T-helper 1 cell (primary cell): ENCODE measurements at regions not wholly inside any gene's neighbourhood (a gene's known extent, or its start where the extent isn't known, plus 50 kb on each side); places are given as distances from the start of the nearest gene placed in this dataset.

Experiments used
- DNase-seq, 5 donors: peaks; one replicate each; pipeline ENCODE4 v3.0.0-alpha.2; 2012 to 2020

GRCh38 chr2:220293966-220294365 is 666.5 kb downstream of the SLC4A3 start:
- DNase-seq: no peak

- DNase-seq: no peak
Observed at GRCh38 chr2:220296174-220296573, 668.7 kb downstream of the SLC4A3 start.

- no peak for DNase-seq
Observed at GRCh38 chr2:220297093-220297492, 669.7 kb downstream of the SLC4A3 start.

DNA sequence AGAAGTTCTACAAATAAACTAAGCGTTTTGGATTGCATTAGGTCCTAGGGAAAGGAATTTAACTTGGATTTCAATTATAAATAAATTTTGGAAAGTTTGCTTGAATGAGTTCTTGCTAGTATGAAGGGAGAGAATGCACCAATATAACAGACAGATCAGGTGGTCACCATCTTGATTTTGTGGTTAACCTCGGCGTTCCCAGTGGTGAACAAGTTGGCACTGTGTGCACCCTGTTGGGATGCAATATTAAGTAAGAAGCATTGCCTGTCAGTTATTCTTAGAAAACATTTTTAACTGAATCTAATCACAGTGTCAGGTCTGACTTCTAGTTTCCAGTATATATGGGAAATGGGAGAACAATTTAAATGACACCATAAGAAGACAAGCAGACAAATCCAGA is 673.4 kb downstream of the SLC4A3 start:
- DNase-seq: no peak

GRCh38 chr2:220302756-220303155 is 675.3 kb downstream of the SLC4A3 start:
- DNase-seq: no peak

- no peak for DNase-seq
Observed at GRCh38 chr2:220309215-220309614, 681.8 kb downstream of the SLC4A3 start.

DNA sequence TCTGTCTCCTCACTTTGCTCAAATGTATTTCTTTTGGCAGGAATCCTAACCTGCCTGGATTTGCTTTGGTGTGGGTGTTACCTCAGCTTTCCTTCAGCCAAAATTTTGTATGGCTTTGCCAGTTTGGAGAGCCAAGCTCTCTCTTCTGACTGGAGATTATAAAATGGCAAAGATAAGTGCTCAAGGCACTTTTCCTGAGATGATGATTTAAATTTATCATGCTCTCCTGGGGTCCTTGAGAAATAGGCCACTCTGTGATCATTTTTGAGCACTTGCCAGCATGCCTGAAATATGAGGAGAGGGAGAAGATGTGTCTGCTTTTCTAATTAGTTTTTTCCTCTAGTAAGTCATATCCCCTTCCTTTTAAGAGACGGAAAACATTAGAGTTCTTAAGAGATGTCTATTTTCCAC is 683.0 kb downstream of the SLC4A3 start:
- no peak for DNase-seq

DNA sequence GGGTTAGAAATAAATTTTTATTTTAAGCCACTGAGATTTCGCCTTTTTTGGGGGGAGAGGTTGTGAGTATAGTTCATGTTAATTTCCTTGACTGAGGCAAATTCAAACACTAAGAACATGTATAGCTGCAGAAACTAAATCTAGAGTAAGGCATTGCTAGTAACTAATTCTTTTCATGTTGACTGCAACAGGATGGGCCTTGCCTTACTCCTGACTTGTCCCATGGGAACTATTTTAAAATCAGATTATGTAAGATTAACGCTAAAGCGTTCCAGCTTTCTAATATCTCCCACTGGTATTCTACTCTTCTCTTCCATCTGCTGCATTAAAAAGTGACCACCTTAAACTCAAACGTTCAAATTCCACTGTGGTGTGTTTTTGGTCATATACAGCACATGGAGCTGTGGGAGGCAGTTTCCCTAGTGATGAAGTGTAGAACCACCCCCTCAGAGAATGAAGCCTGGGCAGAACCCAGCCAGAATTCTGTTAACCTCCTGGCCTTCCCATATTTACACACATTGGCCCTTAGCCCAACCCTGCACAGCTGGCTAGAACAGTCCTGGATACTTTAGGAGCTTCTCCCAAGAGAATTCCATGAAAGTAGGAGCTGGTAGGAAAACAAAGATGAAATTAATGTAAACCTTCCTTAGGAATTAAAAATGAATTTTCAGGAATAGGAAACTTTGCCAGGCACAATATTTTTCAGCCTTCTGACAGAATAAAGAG is 687.8 kb downstream of the SLC4A3 start:
- no peak for DNase-seq

- DNase-seq: no peak
Observed at GRCh38 chr2:220318037-220318436, 690.6 kb downstream of the SLC4A3 start.

- no peak for DNase-seq
Observed at GRCh38 chr2:220318508-220318907, 691.1 kb downstream of the SLC4A3 start.

DNA sequence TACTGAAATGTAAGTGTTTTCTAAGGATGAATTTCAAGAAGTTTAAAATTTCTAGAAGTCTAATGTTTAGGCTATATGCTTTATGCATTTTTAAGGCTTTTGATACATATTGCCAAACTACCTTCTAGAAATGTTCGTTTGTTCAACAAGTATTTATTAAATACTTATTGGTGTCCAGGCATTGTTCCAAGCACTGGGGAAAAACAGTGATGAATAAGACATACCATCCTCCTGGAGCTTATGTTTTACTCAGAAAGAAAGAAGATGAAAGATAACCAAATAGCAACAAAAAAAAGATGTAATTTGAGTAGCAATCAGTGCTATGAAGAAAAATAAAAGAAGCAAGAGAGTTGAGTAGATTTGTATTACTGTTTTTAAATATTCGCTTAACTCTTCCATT is 692.9 kb downstream of the SLC4A3 start:
- DNase-seq: no peak

- no peak for DNase-seq
Observed at GRCh38 chr2:220332886-220333285, 705.5 kb downstream of the SLC4A3 start.

DNA sequence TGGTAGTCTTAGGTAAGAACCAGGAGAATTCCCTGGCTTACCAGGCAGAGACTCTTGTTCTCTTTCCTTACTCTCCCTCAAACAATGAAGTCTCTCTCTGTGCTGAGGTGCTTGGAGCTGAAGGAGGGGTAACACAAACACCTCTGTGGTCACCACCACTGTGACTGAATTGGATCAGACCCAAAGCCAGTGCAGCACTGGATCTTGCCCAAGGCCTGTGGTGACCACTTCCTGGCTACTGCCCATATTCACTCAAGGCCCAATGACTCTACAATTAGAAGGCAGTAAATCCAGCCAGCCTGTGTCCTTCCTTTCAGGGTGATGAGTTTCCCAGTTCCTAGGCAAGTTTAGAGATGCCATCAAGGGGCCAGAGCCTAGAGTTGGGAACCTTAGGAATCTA is 706.8 kb downstream of the SLC4A3 start:
- no peak for DNase-seq

DNA sequence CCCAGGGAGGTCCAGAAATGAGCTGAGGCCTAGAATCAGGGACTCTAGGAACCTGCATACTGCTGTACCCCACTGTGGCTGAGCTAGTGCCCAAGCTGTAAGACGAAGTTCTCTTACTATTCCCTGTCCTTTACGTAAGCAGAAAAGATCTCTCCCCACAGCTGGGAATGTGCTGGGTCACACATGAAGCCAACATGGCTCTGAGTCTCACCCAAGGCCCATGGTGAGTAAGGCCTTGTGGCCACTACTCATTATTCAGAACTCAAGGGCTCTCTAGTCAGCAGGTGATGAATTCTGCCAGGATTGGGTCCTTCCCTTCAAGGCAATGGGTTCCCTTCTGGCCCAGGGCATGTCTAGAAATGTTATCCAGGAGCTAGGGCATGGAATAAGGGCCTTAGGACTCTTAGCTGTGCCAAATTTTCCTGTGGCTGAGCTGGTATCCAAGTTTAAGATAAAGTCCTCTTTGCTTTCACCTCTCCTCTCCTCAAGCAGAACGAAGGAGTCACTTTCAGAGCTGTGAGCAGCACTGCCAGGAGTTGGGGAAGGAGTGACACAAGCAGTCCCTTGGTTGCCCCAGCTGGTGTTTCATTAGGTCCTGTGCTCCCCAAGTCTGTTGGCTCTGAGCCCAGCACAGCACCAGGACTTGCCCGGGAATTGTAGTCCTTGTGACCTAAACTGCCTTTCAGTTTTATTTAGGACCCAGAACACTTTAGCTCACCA is 707.6 kb downstream of the SLC4A3 start:
- no peak for DNase-seq

DNA sequence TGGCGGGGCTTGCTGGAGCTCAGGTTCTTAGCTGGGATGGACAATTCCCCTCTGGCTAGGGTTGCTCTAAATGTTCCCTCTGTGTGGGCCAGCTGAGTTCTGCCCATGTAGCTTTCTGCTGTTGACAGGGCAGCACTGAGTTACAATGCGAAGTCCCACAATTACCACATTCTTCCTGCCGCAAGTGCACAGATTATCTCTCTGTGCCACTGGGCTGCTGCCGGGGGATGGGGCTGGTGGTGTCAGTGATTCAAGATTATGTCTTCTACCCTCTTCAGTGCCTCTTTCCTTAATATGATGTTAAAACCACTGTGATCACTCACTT is 708.1 kb downstream of the SLC4A3 start:
- no peak for DNase-seq

DNA sequence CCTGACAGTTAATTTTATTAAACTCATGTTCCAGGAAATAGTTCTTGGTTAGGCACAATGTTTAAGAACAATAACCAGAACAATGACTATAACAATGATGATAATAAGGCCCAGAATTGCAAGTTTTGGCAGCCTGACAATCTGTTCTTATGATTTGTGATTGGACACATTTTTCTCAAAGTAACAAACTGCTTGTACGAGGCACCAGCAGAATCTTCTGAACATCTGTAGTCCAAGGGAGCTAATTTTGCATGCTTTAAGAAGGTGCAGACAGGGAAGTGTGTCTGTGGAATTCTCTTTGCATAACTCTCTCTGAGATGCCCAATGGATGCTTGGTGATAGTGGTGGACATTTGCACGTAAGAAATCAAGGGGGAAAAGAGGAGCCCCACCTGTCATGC is 709.3 kb downstream of the SLC4A3 start:
- no peak for DNase-seq

DNA sequence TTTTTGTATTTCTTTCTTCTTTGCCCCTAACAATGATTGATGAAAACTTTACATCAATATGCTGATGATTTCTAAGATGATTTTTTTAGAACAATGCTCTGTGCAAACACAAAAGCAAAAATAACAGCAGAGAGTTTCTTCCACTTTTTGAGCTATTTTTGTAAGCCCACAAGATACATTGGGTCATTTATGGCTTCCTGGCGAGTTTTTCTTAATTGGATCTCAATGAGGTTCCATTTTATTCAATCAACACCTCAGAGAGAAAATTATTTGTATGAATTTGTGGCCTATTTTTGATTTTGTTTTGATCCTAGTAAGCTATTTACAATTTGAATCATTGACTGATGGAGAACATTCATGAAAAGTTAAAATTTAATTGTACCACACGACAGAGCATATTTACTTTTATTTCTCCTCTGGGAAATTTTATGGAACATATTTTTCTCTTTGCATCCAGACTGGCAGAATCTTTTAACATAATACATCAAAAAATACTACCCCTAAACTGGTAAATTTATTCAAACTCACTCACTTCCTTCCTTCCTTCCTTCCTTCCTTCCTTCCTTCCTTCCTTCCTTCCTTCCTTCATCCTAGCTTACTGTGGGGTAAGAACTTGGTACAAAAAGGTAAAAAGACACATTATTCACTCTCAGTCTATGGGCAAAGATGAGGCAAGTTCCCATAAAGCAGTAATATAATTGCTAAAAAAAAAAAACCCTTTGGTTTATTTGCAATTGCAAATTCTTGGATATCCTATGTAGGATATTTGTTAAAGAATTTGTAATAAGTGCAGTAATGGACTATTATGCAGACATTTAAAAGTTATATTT is 710.4 kb downstream of the SLC4A3 start:
- no peak for DNase-seq

GRCh38 chr2:220341014-220341413 is 713.6 kb downstream of the SLC4A3 start:
- DNase-seq: no peak

GRCh38 chr2:220346919-220347318 is 719.5 kb downstream of the SLC4A3 start:
- DNase-seq: no peak

- no peak for DNase-seq
Observed at GRCh38 chr2:220347626-220348025, 720.2 kb downstream of the SLC4A3 start.

GRCh38 chr2:220348206-220348605 is 720.8 kb downstream of the SLC4A3 start:
- no peak for DNase-seq

GRCh38 chr2:220353897-220354296 is 726.5 kb downstream of the SLC4A3 start:
- no peak for DNase-seq

- no peak for DNase-seq
Observed at GRCh38 chr2:220356076-220356475, 728.6 kb downstream of the SLC4A3 start.

- no peak for DNase-seq
Observed at GRCh38 chr2:220365023-220365422, 737.6 kb downstream of the SLC4A3 start.
